ENCODE measurements at regions not wholly inside any gene's neighbourhood (a gene's known extent, or its start where the extent isn't known, plus 50 kb on each side); places are given as distances from the start of the nearest gene placed in this dataset.

DNA sequence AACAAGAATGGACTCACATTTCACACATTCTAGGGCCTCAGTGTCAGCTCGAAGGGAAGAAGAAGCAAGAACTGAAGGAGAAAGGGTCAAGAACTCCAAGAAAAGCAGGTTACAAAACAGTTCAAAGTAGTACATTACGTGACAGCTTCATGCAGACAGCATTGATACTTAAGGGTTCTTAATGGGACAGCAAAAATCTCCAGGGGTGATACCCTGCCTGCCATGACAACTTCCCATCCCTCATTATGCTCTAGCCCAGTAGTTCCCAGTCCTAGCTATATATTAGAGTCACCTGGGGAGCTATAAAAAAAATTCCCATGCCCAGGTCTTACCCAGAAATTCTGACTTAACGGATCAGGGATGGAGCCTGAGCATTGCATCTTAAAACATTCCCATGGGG, 51.2 kb upstream of the PROX1 start:
- TF ChIP-seq, protein P1, sequence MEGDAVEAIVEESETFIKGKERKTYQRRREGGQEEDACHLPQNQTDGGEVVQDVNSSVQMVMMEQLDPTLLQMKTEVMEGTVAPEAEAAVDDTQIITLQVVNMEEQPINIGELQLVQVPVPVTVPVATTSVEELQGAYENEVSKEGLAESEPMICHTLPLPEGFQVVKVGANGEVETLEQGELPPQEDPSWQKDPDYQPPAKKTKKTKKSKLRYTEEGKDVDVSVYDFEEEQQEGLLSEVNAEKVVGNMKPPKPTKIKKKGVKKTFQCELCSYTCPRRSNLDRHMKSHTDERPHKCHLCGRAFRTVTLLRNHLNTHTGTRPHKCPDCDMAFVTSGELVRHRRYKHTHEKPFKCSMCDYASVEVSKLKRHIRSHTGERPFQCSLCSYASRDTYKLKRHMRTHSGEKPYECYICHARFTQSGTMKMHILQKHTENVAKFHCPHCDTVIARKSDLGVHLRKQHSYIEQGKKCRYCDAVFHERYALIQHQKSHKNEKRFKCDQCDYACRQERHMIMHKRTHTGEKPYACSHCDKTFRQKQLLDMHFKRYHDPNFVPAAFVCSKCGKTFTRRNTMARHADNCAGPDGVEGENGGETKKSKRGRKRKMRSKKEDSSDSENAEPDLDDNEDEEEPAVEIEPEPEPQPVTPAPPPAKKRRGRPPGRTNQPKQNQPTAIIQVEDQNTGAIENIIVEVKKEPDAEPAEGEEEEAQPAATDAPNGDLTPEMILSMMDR (IDR thresholded peaks at IDR 0.05; ENCODE audit: control insufficient read depth, insufficient read depth, low read depth, low read length, missing control alignments), result no peak
- H3K4me3 ChIP-seq (ENCODE audit: control insufficient read depth, low read depth, low read length), result no peak overlapping the region
- DNase-seq (ENCODE audit: low read depth), result no peak

Measured in AG09309 (cell line).